A549 (cell line): ENCODE measurements at regions not wholly inside any gene's neighbourhood (a gene's known extent, or its start where the extent isn't known, plus 50 kb on each side); places are given as distances from the start of the nearest gene placed in this dataset.

Experiments used
- CEBPB ChIP-seq, 2 experiments: fragments of >200 bp in 1 of 2; sonication (Bioruptor Twin) in 1 of 2; formaldehyde crosslinking in 1 of 2; IDR thresholded peaks; 2 replicates each; pipeline ENCODE4 v1.6.1; 2012 to 2016
- EP300 ChIP-seq, 2 experiments: fragments of >200 bp; sonication (Bioruptor Twin); formaldehyde crosslinking; IDR thresholded peaks; 2 replicates in 1 of 2; 3 replicates in 1 of 2; pipeline ENCODE4 v1.6.1; 2016 to 2017
- POLR2A ChIP-seq: IDR thresholded peaks from 2 replicates; pipeline ENCODE4 v1.6.1; 2012; ENCODE audit warnings: mild to moderate bottlenecking, low read length
- RFX5 ChIP-seq: fragments of 450-650 bp; IDR thresholded peaks from 2 replicates; pipeline ENCODE4 v1.7.1; 2014; ENCODE audit warnings: antibody characterized with exemption, mild to moderate bottlenecking, moderate library complexity
- TF ChIP-seq, protein P1 (sequence below): IDR thresholded peaks from 2 replicates; pipeline ENCODE4 v1.6.1; 2012
- TF ChIP-seq, protein P2 (sequence below): fragments of >200 bp; sonication (Bioruptor Twin); formaldehyde crosslinking; IDR thresholded peaks from 3 replicates; pipeline ENCODE4 v1.5.1; 2016

DNA sequence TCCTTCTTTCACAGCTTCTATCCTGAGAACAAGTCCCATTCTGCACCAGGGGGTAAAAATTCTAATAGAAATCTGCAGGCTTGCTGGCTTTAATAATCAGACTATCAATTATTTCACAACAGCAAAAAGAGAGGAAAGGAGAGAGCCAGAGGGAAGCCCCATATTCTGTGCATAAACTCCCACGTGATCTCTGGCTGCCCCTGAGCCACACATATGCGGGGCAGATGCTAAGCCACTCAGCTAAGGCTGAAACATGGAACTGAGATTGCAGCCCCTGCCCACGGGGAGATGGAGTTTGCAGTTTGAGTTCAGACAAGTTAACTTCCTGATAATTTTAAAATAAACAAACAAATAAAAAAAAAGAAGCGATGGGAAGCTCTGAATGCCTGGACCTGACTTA lies 254.4 kb upstream of the CCDC196 start:
- TF ChIP-seq POLR2A, result no peak
- TF ChIP-seq EP300 (IDR thresholded peaks at IDR 0.05), result no peak
- TF ChIP-seq, protein P1, sequence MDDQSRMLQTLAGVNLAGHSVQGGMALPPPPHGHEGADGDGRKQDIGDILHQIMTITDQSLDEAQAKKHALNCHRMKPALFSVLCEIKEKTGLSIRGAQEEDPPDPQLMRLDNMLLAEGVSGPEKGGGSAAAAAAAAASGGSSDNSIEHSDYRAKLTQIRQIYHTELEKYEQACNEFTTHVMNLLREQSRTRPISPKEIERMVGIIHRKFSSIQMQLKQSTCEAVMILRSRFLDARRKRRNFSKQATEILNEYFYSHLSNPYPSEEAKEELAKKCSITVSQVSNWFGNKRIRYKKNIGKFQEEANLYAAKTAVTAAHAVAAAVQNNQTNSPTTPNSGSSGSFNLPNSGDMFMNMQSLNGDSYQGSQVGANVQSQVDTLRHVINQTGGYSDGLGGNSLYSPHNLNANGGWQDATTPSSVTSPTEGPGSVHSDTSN, result no peak
- TF ChIP-seq RFX5, result no peak
- TF ChIP-seq CEBPB (IDR thresholded peaks at IDR 0.05), result no peak
- TF ChIP-seq, protein P2, sequence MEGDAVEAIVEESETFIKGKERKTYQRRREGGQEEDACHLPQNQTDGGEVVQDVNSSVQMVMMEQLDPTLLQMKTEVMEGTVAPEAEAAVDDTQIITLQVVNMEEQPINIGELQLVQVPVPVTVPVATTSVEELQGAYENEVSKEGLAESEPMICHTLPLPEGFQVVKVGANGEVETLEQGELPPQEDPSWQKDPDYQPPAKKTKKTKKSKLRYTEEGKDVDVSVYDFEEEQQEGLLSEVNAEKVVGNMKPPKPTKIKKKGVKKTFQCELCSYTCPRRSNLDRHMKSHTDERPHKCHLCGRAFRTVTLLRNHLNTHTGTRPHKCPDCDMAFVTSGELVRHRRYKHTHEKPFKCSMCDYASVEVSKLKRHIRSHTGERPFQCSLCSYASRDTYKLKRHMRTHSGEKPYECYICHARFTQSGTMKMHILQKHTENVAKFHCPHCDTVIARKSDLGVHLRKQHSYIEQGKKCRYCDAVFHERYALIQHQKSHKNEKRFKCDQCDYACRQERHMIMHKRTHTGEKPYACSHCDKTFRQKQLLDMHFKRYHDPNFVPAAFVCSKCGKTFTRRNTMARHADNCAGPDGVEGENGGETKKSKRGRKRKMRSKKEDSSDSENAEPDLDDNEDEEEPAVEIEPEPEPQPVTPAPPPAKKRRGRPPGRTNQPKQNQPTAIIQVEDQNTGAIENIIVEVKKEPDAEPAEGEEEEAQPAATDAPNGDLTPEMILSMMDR, result no peak
